C4-2B (cell line): ENCODE measurements at regions not wholly inside any gene's neighbourhood (a gene's known extent, or its start where the extent isn't known, plus 50 kb on each side); places are given as distances from the start of the nearest gene placed in this dataset.
A peak's percentile ranks its signal among the peaks of the same experiment; 100 is the strongest.

Experiments used
- ZFX ChIP-seq: fragments of 450-650 bp; IDR thresholded peaks from 2 replicates; pipeline ENCODE4 v1.6.1; 2017
- TF ChIP-seq, protein P1 (sequence below): fragments of 450-650 bp; conservative IDR thresholded peaks from 2 replicates; pipeline ENCODE4 v1.5.1; 2017; ENCODE audit warnings: mild to moderate bottlenecking

DNA sequence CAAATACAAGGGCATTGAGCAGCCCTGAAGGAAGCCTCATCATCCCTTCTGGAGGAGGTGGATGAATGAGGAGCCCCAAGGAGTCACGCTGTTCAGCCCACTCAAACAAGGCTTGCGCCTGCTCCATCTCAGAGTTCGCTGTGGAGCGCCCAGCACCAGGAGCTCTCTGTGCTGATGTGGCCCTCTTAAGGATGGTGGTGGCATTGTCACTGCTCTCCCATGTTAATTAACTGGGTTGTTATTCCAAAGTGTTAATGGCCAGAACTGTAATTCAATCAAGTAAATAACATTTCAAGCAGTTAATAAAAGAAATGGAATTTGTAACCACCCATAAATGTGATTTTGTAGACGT, 726.0 kb upstream of the RAB6C start:
- no peak for TF ChIP-seq ZFX
- TF ChIP-seq, protein P1, sequence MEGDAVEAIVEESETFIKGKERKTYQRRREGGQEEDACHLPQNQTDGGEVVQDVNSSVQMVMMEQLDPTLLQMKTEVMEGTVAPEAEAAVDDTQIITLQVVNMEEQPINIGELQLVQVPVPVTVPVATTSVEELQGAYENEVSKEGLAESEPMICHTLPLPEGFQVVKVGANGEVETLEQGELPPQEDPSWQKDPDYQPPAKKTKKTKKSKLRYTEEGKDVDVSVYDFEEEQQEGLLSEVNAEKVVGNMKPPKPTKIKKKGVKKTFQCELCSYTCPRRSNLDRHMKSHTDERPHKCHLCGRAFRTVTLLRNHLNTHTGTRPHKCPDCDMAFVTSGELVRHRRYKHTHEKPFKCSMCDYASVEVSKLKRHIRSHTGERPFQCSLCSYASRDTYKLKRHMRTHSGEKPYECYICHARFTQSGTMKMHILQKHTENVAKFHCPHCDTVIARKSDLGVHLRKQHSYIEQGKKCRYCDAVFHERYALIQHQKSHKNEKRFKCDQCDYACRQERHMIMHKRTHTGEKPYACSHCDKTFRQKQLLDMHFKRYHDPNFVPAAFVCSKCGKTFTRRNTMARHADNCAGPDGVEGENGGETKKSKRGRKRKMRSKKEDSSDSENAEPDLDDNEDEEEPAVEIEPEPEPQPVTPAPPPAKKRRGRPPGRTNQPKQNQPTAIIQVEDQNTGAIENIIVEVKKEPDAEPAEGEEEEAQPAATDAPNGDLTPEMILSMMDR, result peak; percentile 77
